Ovary (tissue), 7 donors: ENCODE measurements at regions not wholly inside any gene's neighbourhood (a gene's known extent, or its start where the extent isn't known, plus 50 kb on each side); places are given as distances from the start of the nearest gene placed in this dataset.

Experiments
- DNase-seq, 5 donors: peaks; one replicate each; pipeline ENCODE4 v3.0.0-alpha.2; 2019 to 2020
- H3K27ac ChIP-seq, 2 donors: fragments of 200-600 bp; one replicate each; pipeline versions ENCODE4 v1.5.1 to v1.8.0; 2019 to 2022
- H3K27me3 ChIP-seq: fragments of 200-600 bp; one replicate; pipeline ENCODE4 v1.8.0; 2022
- H3K36me3 ChIP-seq: fragments of 200-600 bp; sonication (generic); one replicate; pipeline ENCODE4 v1.5.1; 2019
- H3K4me1 ChIP-seq: one replicate; pipeline ENCODE4 v1.8.1; 2013; ENCODE audit warnings: mild to moderate bottlenecking, moderate library complexity; ENCODE audit not compliant: insufficient read depth
- H3K4me3 ChIP-seq: fragments of 200-600 bp; sonication (generic); one replicate; pipeline ENCODE4 v1.5.1; 2017
- H3K9me3 ChIP-seq, 2 donors: fragments of 200-600 bp in 1 of 2; sonication (generic) in 1 of 2; one replicate each; pipeline versions ENCODE4 v1.5.1 to v1.8.1; 2013 to 2019; ENCODE audit warnings: mild to moderate bottlenecking in 1 of 2, moderate library complexity in 1 of 2
- CTCF ChIP-seq, 3 donors: fragments of 450-650 bp in 2 of 3; fragments of 200-600 bp in 1 of 3; IDR thresholded peaks; one replicate each; pipeline versions ENCODE4 v1.5.1 to v1.8.0; 2016 to 2022; ENCODE audit warnings: antibody characterized with exemption in 3 of 3, mild to moderate bottlenecking in 1 of 3
- EP300 ChIP-seq: sonication (generic); formaldehyde crosslinking; IDR thresholded peaks from one replicate; pipeline ENCODE4 v1.6.1; 2017; ENCODE audit warnings: antibody characterized with exemption
- POLR2A ChIP-seq: fragments of 450-650 bp; IDR thresholded peaks from one replicate; pipeline ENCODE4 v1.6.1; 2017; ENCODE audit warnings: antibody characterized with exemption, mild to moderate bottlenecking, moderate library complexity
- WGBS, 3 donors: extraction: QIAGEN DNeasy Blood & Tissue Kit in 1 of 3; methylation state at CpG; one replicate each; pipeline versions ENCODE4 v1.1.5 to v1.1.7; 2013 to 2017; 5-methylcytosine and 5-hydroxymethylcytosine counted together
- intact Hi-C, 4 donors: fragments of 100-400 bp; cut with DNase I; formaldehyde crosslinking; loops; one replicate each; pipeline versions ENCODE4 v1.11.0 to v1.15.1; 2022 to 2023
- donor health status: DM: no; HTN: no; CAD: no; lungs with moderate emphysema.
- donor health status: DM: no; HTN: no; CAD: no.
- donor health status: Bipolar disorder and iron deficiency.
- donor health status: DM: no; HTN: no; CAD: no.
- donor health status: DM: yes; HTN: yes; CAD: no.

- no peaks in the 10 kb centered on the region for H3K9me3 ChIP-seq
- no peak overlapping the region for H3K4me3 ChIP-seq
- no peaks in the 10 kb centered on the region for H3K36me3 ChIP-seq
- TF ChIP-seq POLR2A (no peak), CTCF (IDR thresholded peaks at IDR 0.05) (no peak), EP300 (no peak)
- H3K27me3 ChIP-seq = no peaks in the 10 kb centered on the region
- WGBS, 3 donors = 89 to 90% (median 89%) methylated on average over 2 of the region's 2 CpGs
- no peaks in the 10 kb centered on the region for H3K4me1 ChIP-seq
- DNase-seq = no peak
- intact Hi-C loops = no loop called here
- no peak overlapping the region for H3K27ac ChIP-seq
Observed at GRCh38 chr5:87768190-87768589, 355.5 kb upstream of the CCNH start.

DNA sequence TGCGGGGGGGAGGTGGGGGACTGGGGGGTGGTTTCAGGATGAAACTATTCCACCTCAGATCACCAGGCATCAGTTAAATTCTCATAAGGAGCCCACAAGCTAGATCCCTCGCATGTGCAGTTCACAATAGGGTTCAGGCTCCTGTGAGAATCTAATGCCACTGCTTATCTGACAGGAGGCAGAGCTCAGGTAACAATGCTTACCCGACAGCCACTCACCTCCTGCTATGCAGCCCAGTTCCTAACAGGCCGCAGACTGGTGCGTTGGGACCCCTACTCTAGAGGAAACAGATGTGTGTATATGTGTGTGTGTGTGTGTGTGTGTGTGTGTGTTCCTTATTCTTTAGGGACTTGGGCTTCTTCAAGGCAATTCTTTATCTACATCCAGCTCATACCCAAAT is 352.3 kb upstream of the CCNH start:
- H3K4me3 ChIP-seq = no peak overlapping the region
- no peaks in the 10 kb centered on the region for H3K27me3 ChIP-seq
- TF ChIP-seq POLR2A (no peak), CTCF (IDR thresholded peaks at IDR 0.05) (no peak), EP300 (no peak)
- no peak for DNase-seq
- no peaks in the 10 kb centered on the region for H3K4me1 ChIP-seq
- intact Hi-C loops = no loop called here
- H3K27ac ChIP-seq = no peak overlapping the region
- 58 to 63% (median 60%) methylated on average over 5 of the region's 5 CpGs for WGBS, 3 donors
- no peaks in the 10 kb centered on the region for H3K36me3 ChIP-seq
- no peaks in the 10 kb centered on the region for H3K9me3 ChIP-seq

- Histone ChIP-seq H3K4me3 (no peak overlapping the region), H3K4me1 (no peaks in the 10 kb centered on the region), H3K27me3 (no peaks in the 10 kb centered on the region), H3K9me3 (no peaks in the 10 kb centered on the region), H3K36me3 (no peaks in the 10 kb centered on the region), H3K27ac (no peak overlapping the region)
- no peak for DNase-seq
- 74 to 87% (median 75%) methylated on average over 1 of the region's 1 CpG for WGBS, 3 donors
- intact Hi-C loops = no loop called here
- no peak for TF ChIP-seq EP300
- no peak for TF ChIP-seq POLR2A
- no peak for TF ChIP-seq CTCF (IDR thresholded peaks at IDR 0.05)
Observed at GRCh38 chr5:87762631-87763030, 349.9 kb upstream of the CCNH start.

DNA sequence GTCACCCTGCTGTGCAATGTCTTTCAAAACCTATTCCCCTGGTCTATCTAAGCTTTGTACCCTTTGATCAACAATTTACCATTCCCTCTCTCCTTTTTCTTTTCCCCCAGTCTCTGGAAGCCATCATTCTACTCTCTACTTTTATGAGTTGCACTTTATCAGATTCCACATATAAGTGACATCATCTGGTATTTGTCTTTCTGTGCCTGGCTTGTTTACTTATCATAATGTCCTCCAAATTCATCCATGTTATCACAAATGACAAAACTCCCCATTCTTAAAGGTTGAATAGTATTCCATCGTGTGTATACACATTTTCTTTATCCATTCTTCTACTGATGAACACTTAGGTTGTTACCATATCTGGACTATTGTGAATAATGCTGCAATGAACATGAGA is 344.2 kb upstream of the CCNH start:
- intact Hi-C loops = no loop called here
- no peak for DNase-seq
- H3K4me3 ChIP-seq = no peak overlapping the region
- no peak for TF ChIP-seq CTCF (IDR thresholded peaks at IDR 0.05)
- no peak for TF ChIP-seq EP300
- no peak for TF ChIP-seq POLR2A
- 57 to 72% (median 58%) methylated on average over 1 of the region's 1 CpG for WGBS, 3 donors
- H3K9me3 ChIP-seq = no peaks in the 10 kb centered on the region
- H3K36me3 ChIP-seq = no peaks in the 10 kb centered on the region
- no peaks in the 10 kb centered on the region for H3K27me3 ChIP-seq
- H3K27ac ChIP-seq = no peak overlapping the region
- H3K4me1 ChIP-seq = no peaks in the 10 kb centered on the region

DNA sequence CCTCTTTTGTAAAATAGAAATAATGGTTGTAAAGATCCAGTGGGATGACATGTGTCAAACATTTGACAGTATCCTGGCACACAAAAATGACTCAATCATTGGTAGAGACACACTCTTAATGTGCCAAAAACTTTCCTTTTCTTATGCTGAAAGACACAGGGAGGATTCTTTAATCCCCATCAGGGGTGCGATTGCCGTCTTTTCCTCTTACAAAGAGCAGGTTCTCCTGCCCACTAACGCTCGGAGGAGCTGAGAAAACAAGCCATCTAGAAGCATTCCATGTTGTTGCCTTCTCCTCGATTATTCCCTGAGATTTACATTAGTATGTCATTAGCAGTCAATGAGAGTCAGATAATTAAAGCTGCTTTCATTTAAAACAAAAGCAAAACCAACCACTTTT is 342.6 kb upstream of the CCNH start:
- intact Hi-C loops = no loop called here
- no peak for TF ChIP-seq EP300
- TF ChIP-seq CTCF (IDR thresholded peaks at IDR 0.05) = no peak
- TF ChIP-seq POLR2A = no peak
- no peak overlapping the region for H3K4me3 ChIP-seq
- DNase-seq = no peak
- WGBS, 3 donors = 31 to 38% (median 35%) methylated on average over 5 of the region's 5 CpGs
- H3K27me3 ChIP-seq = no peaks in the 10 kb centered on the region
- H3K27ac ChIP-seq = no peak overlapping the region
- H3K4me1 ChIP-seq = no peaks in the 10 kb centered on the region
- no peaks in the 10 kb centered on the region for H3K9me3 ChIP-seq
- no peaks in the 10 kb centered on the region for H3K36me3 ChIP-seq
